HG02870 (cell line): ENCODE measurements at regions not wholly inside any gene's neighbourhood (a gene's known extent, or its start where the extent isn't known, plus 50 kb on each side); places are given as distances from the start of the nearest gene placed in this dataset.

Experiments
- ATAC-seq: cut with Tn5 transposase; IDR thresholded peaks from one replicate; pipeline ENCODE4 v1.9.1; 2021; ENCODE audit warnings: mild to moderate bottlenecking, moderate library complexity; ENCODE audit not compliant: unreplicated experiment

DNA sequence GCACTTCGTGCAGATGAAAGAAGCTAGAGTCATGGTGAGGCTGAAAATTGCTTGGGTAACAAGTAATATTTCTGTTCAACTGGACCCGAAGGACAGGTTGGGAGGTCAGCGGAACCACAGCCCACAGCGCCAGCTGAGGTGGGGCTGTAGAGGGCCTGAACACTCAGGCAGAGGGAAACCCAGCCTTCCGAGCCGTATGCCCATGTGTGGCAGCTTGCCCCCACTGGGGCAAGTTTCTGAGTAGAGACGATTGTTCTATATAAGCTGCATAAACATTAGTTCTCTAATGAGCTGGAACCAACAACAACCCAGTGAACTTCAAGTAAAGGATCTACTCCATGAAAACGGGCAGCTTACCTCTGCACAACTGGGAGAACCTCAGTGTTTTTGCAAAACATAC, 58.4 kb upstream of the TNS3 start:
- ATAC-seq = no peak

DNA sequence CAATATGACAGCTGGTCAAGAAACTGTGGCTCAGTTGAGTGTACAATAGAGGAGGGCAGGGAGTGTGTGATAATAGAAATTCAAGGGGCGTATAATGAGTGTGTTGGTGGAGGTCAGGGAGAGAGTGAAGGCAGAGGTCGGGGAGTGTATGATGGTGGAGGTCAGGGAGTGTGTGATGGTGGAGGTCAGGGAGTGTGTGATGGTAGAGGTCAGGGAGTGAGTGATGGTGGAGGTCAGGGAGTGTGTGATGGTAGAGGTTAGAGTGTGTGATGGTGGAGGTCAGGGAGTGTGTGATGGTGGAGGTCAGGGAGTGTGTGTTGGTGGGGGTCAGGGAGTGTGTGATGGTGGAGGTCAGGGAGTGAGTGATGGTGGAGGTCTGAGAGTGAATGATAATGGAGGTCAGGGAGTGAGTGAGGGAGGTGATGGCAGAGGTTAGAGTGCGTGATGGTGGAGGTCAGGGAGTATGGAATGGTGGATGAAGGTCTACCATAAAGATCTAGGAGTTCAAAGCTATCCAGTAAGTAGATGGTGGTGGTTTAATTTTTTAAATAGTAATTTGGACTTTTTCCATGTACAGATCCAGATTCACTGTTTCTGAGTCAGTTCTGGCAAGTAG, 57.7 kb upstream of the TNS3 start:
- no peak for ATAC-seq

DNA sequence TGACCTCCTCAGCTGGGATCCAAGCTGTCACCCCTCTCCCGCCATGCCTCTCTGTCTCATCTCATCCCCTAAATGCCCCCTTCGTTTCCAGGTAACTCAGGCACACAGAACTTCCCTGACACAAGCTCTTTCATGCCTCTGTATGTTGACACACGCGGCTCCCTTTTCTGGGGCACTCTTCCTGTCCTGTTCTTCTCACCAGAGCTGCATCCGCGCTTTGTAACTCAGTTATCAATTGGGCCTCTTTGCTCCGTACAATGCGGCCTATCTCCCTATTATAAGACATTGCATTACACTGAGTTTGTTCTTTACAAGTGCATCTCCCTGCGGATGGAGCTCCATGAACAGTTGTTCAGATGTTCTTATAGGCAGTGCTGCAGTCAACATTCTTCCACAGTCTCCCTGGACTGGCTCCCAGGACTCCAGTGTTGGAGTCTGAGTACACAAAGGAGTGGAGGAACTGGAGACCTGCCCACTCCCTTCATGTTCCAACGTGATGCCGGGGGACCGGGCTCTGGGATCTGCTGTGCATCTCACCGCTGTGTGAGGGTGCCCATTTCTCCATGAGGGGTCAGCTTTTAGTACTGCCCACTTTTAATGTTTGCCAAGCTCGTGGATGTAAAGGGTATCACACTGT, 56.9 kb upstream of the TNS3 start:
- no peak for ATAC-seq

DNA sequence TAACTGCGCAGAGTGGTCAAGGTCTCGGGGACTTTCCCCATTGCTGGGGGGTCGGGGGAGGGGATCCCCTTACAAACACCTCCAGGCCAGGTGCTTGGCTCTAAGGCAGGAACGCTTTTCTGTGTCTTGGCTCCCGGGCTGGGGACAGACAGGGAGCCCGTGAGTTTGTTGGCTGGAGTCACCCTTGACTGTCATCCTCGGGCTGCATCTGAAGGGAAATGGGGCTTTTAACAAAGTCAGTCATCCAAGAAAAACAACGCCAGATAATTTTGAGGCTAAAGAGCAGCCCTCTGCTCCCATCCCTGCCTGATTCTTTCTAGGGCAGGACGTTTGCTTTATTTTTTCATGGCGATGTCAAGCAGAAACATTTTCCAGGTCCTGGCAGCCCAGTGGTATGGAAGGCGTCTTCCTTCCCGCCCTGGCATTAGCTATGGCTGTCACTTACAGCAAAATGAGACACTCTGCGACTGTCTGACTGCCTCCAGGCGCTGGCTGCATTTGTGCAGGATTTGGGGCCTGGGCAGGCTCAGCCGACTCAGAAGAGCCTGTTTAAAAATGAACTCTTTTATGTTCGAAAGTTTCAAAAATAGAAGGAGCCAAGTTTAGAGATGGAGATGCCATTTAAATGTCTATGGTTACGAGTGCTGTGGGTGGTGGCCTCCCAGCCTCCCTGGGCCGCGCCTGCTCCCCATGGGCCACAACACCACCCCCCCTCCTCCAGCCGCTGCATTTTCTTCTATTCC, 54.7 kb upstream of the TNS3 start:
- ATAC-seq = no peak

DNA sequence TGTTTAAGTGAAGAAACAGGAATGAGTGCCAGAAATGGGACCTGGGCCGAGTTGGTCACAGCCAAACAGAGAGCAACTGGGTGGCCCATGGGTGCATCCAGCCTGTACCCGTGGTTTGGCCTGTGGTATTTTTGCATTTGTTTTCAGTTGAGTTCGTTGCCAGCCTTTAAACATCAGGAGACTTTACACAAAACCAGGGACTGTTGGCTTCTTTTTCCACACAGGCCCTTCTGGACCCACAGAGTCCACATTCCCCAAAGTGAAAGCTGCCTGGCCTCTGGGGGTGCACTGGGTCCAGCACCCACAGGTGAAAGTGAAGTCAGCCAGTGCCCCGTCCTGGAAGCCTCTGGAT, 54.1 kb upstream of the TNS3 start:
- no peak for ATAC-seq

DNA sequence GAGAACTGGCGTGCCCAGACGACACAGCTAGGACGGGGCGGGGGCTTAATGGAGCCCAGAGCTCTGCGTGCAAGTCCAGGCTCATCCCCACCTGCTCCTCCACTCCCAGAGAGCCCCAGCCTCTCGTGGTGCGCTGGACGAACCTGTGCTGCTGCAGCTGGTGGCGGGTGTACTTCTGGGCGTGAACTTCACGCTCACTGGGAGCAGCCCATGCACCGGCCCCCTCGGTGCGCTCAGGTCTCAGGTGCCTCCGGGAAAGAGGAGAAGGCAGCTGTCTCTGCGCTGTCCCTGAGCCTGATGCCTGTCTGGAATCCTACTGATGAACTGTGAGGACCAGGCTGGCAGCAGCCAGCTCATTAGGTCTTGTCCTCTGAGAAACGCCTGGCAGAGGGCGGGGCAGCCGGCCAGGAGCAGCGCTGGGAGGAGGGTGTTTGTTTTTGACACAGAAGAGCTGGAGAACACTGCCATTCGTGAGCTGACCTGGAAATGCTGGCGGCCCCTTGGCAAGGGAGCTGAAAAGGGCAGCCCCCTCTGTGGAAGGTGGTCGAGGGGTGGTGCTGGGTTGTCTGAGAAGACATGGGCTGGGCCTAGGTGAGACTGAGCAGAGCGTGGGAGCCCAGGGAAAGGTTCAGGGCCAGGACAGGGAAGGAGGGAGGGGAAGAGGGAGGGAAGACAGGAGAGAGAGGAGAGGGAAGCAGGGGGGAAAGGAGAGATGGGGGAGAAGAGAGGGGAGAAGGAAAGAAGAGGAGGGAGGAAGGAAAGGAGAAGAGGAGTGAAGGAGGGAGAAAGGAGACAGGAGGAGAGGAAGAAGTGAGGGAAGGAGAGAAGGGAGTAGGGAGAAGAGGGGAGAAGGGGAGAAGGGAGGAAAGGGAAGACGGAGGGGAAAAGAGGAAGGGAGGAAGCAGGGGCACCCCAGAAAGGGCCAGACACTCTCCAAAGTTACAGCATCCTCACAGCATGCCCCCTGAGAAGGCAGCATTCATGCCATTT, 53.5 kb upstream of the TNS3 start:
- no peak for ATAC-seq

DNA sequence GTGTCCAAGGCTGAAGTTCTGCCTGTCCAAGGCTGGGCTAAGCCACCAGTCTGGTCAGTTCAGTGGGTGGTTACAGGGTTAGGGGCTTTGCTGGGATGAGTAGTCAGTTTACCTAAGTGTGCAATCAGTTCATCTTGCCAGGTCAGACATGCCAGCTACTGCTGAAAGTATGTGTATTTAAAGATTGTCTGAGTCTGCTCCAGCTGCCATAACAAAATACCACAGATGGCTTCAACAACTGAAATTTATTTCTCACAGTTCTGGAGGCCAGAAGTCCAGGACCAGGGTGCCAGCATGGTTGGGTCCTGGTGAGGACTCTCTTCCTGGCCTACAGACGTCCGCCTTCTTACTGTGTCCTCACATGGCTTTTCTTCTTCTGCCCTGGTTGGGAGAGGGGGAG, 52.4 kb upstream of the TNS3 start:
- no peak for ATAC-seq

DNA sequence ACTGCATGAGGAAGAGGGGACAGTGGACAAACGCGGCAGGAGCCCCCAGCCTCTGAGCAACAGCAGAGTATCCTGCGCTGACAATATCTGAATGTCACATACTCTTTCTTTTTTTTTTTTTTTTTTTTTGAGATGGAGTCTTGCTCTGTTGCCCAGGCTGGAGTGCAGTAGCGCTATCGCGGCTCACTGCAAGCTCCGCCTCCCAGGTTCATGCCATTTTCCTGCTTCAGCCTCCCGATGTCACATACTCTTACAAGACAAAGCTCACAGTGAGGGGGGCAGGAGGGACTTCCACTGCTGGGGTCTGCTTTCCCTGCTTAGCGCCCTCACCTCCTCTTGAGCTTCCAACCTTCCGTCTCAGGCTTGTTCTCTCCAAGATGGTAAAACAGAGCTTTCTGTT, 51.2 kb upstream of the TNS3 start:
- no peak for ATAC-seq
